ENCODE measurements at regions not wholly inside any gene's neighbourhood (a gene's known extent, or its start where the extent isn't known, plus 50 kb on each side); places are given as distances from the start of the nearest gene placed in this dataset.

- TF ChIP-seq POLR2AphosphoS5 (IDR thresholded peaks at IDR 0.05) (no peak), POLR2A (IDR thresholded peaks at IDR 0.05) (no peak)
Measured at GRCh38 chr14:56959869-56960268, 149.6 kb upstream of the OTX2 start.

Measured in spleen (tissue), 3 donors.